A673 (cell line): ENCODE measurements at regions not wholly inside any gene's neighbourhood (a gene's known extent, or its start where the extent isn't known, plus 50 kb on each side); places are given as distances from the start of the nearest gene placed in this dataset.

Experiments used
- BruUV-seq: library from RNA; stranded (reverse); fragments of 400-500 nt; replicated peaks from 2 replicates; lab custom pipeline; 2021; lab: Mats Ljungman, UMichigan
- CTCF ChIA-PET: fragments of 300-600 bp; sonication (Branson Sonifier 250); formaldehyde crosslinking; loops from one replicate; lab custom pipeline; 2022; ENCODE audit warnings: antibody characterized with exemption; lab: Charles Lee
- POLR2A ChIA-PET: fragments of 300-600 bp; sonication (Branson Sonifier 250); formaldehyde crosslinking; loops from one replicate; lab custom pipeline; 2022; ENCODE audit warnings: antibody characterized with exemption; ENCODE audit not compliant: low non-redundant PET; lab: Charles Lee
- DNase-seq: peaks from one replicate; pipeline ENCODE4 v3.0.0-alpha.2; 2015; ENCODE audit warnings: low spot score
- H3K27ac ChIP-seq: fragments of 200-600 bp; sonication (generic); 2 replicates; pipeline ENCODE4 v1.5.1; 2016; ENCODE audit warnings: mixed run types, low read depth, mild to moderate bottlenecking, mixed read lengths, antibody characterized with exemption, low read length; ENCODE audit not compliant: poor library complexity, severe bottlenecking
- H3K27me3 ChIP-seq: fragments of 200-600 bp; sonication (generic); replicated peaks from 2 replicates; pipeline ENCODE4 v1.6.1; 2017; ENCODE audit warnings: mixed run types, low read depth, mild to moderate bottlenecking, mixed read lengths, antibody characterized with exemption, low read length; ENCODE audit not compliant: insufficient read depth, poor library complexity
- H3K36me3 ChIP-seq: fragments of 200-600 bp; sonication (generic); 2 replicates; pipeline ENCODE4 v1.6.1; 2016; ENCODE audit warnings: mixed run types, mild to moderate bottlenecking, mixed read lengths, antibody characterized with exemption, low read length; ENCODE audit not compliant: insufficient read depth, poor library complexity, severe bottlenecking
- H3K4me1 ChIP-seq: fragments of 200-600 bp; sonication (generic); 2 replicates; pipeline ENCODE4 v1.6.1; 2017; ENCODE audit warnings: mixed run types, mild to moderate bottlenecking, mixed read lengths, antibody characterized with exemption, low read length; ENCODE audit not compliant: insufficient read depth, poor library complexity, severe bottlenecking
- H3K4me3 ChIP-seq: fragments of 200-600 bp; sonication (generic); 2 replicates; pipeline ENCODE4 v1.5.1; 2016; ENCODE audit warnings: low read depth, mixed run types, mild to moderate bottlenecking, mixed read lengths, low read length; ENCODE audit not compliant: poor library complexity, severe bottlenecking
- H3K9me3 ChIP-seq: fragments of 200-600 bp; sonication (generic); 2 replicates; pipeline ENCODE4 v1.6.1; 2016; ENCODE audit warnings: mixed run types, low read depth, mild to moderate bottlenecking, mixed read lengths, antibody characterized with exemption, low read length; ENCODE audit not compliant: poor library complexity, severe bottlenecking
- CTCF ChIP-seq: fragments of 300-800, 200-600 bp; sonication (generic); conservative IDR thresholded peaks from 2 replicates; pipeline ENCODE4 v1.5.1; 2017; ENCODE audit warnings: low read depth, mild to moderate bottlenecking, antibody characterized with exemption, low read length, moderate library complexity, mixed read lengths
- EZH2 ChIP-seq: fragments of 200-600 bp; sonication (generic); IDR thresholded peaks from 2 replicates; pipeline ENCODE4 v1.6.1; 2017; ENCODE audit warnings: borderline replicate concordance, low read depth, mild to moderate bottlenecking, mixed read lengths, antibody characterized with exemption, low read length; ENCODE audit not compliant: poor library complexity, severe bottlenecking
- intact Hi-C: fragments of 100-400 bp; cut with micrococcal nuclease; formaldehyde crosslinking; loops from one replicate; pipeline ENCODE4 v1.10.0; 2022; ENCODE audit not compliant: unreplicated experiment

DNA sequence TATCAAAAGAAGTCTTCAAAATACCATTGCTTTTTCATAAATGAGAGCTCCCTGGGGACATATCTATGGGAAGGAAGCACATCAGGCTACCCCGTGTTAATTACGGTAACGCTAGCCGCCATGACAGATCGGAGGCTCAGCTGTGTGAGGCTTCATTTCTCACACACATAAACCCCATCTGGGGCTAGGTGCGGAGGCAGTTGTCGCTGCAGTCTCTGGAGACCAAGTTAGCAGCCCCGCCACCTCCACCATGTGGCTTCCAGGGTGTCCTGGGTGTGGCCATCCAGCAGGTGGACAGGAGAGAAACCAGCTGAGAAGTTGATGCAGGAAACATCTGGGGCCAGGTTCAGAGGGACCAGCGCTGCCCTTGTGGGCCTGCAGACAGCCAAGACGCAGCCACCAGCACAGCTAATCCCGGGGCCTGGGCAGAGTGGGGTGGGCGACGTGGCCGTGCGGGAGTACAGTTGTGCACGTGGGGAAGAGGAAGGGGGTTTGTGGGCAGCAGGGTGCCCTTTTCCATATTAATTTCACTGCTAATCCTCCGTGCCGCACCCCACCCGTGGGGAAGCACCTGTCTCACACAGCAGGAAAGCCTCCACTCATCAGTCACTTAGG lies 426.5 kb downstream of the IRX1 start:
- ChIA-PET POLR2A (no interaction called here), CTCF (no interaction called here)
- H3K27ac ChIP-seq = no peak overlapping the region
- H3K9me3 ChIP-seq = peaks cover 26% of the 10 kb centered on the region
- intact Hi-C loops = no loop called here
- no TSS peak for BruUV-seq
- H3K4me3 ChIP-seq = no peak overlapping the region
- TF ChIP-seq EZH2 = no peak
- no peak for TF ChIP-seq CTCF
- H3K27me3 ChIP-seq = no peaks in the 10 kb centered on the region
- no peak for DNase-seq
- no peaks in the 10 kb centered on the region for H3K36me3 ChIP-seq
- no peaks in the 10 kb centered on the region for H3K4me1 ChIP-seq

- H3K27ac ChIP-seq = no peak overlapping the region
- no TSS peak for BruUV-seq
- no peak for TF ChIP-seq EZH2
- no peak for TF ChIP-seq CTCF
Observed at GRCh38 chr5:4023091-4023752, 427.6 kb downstream of the IRX1 start.

GRCh38 chr5:4023753-4024335 lies 428.2 kb downstream of the IRX1 start:
- no peaks in the 10 kb centered on the region for H3K36me3 ChIP-seq
- peaks cover 34% of the 10 kb centered on the region for H3K9me3 ChIP-seq
- ChIA-PET POLR2A (no interaction called here), CTCF (no interaction called here)
- H3K27me3 ChIP-seq = no peaks in the 10 kb centered on the region
- no peak overlapping the region for H3K27ac ChIP-seq
- intact Hi-C loops = no loop called here
- DNase-seq = no peak
- H3K4me3 ChIP-seq = no peak overlapping the region
- BruUV-seq = no TSS peak
- no peaks in the 10 kb centered on the region for H3K4me1 ChIP-seq
- TF ChIP-seq EZH2 (no peak), CTCF (no peak)

More at GRCh38 chr5:4023091-4023752, 427.6 kb downstream of the IRX1 start:
- intact Hi-C loops = no loop called here
- Histone ChIP-seq H3K4me1 (no peaks in the 10 kb centered on the region), H3K9me3 (peaks cover 32% of the 10 kb centered on the region), H3K27me3 (no peaks in the 10 kb centered on the region), H3K4me3 (no peak overlapping the region), H3K36me3 (no peaks in the 10 kb centered on the region)
- DNase-seq = no peak
- CTCF ChIA-PET = no interaction called here
- POLR2A ChIA-PET = no interaction called here
